Ishikawa (cell line): ENCODE measurements at regions not wholly inside any gene's neighbourhood (a gene's known extent, or its start where the extent isn't known, plus 50 kb on each side); places are given as distances from the start of the nearest gene placed in this dataset.

ENCODE experiments used
- CEBPB ChIP-seq: IDR thresholded peaks from 2 replicates; pipeline ENCODE4 v1.6.1; 2012
- CREB1 ChIP-seq: IDR thresholded peaks from 2 replicates; pipeline ENCODE4 v1.6.1; 2012; ENCODE audit warnings: low read depth
- EGR1 ChIP-seq: IDR thresholded peaks from 2 replicates; pipeline ENCODE4 v1.6.1; 2012
- EP300 ChIP-seq: IDR thresholded peaks from 2 replicates; pipeline ENCODE4 v1.6.1; 2012; ENCODE audit warnings: borderline replicate concordance
- FOXM1 ChIP-seq: IDR thresholded peaks from 2 replicates; pipeline ENCODE4 v1.6.1; 2012; ENCODE audit warnings: low read depth, borderline replicate concordance
- MAX ChIP-seq: IDR thresholded peaks from 2 replicates; pipeline ENCODE4 v1.6.1; 2012
- NFIC ChIP-seq: IDR thresholded peaks from 2 replicates; pipeline ENCODE4 v1.6.1; 2012
- RAD21 ChIP-seq: IDR thresholded peaks from 2 replicates; pipeline ENCODE4 v1.6.1; 2012; ENCODE audit warnings: low read depth
- REST ChIP-seq: IDR thresholded peaks from 2 replicates; pipeline ENCODE4 v1.6.1; 2012; ENCODE audit warnings: low read depth, mild to moderate bottlenecking
- TAF1 ChIP-seq: IDR thresholded peaks from 2 replicates; pipeline ENCODE4 v1.6.1; 2012; ENCODE audit warnings: low read depth, mild to moderate bottlenecking
- TCF12 ChIP-seq: IDR thresholded peaks from 2 replicates; pipeline ENCODE4 v1.6.1; 2012; ENCODE audit warnings: low read depth
- TEAD4 ChIP-seq: IDR thresholded peaks from 2 replicates; pipeline ENCODE4 v1.6.1; 2012
- YY1 ChIP-seq: IDR thresholded peaks from 2 replicates; pipeline ENCODE4 v1.6.1; 2012; ENCODE audit warnings: low read depth
- ZBTB7A ChIP-seq: IDR thresholded peaks from 2 replicates; pipeline ENCODE4 v1.6.1; 2012; ENCODE audit warnings: low read depth
- TF ChIP-seq, protein P1 (sequence below): IDR thresholded peaks from 2 replicates; pipeline ENCODE4 v1.6.1; 2012

- TF ChIP-seq EGR1 (no peak), TCF12 (no peak), FOXM1 (no peak), MAX (no peak), ZBTB7A (no peak), RAD21 (no peak), TEAD4 (no peak), EP300 (no peak), NFIC (no peak), REST (no peak), TAF1 (no peak)
- TF ChIP-seq, protein P1, sequence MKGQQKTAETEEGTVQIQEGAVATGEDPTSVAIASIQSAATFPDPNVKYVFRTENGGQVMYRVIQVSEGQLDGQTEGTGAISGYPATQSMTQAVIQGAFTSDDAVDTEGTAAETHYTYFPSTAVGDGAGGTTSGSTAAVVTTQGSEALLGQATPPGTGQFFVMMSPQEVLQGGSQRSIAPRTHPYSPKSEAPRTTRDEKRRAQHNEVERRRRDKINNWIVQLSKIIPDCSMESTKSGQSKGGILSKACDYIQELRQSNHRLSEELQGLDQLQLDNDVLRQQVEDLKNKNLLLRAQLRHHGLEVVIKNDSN: no peak
Observed at GRCh38 chr5:35477911-35478310, 139.8 kb upstream of the SPEF2 start.

GRCh38 chr5:35477321-35477720, 140.3 kb upstream of the SPEF2 start:
- TF ChIP-seq MAX: no peak
- no peak for TF ChIP-seq RAD21

DNA sequence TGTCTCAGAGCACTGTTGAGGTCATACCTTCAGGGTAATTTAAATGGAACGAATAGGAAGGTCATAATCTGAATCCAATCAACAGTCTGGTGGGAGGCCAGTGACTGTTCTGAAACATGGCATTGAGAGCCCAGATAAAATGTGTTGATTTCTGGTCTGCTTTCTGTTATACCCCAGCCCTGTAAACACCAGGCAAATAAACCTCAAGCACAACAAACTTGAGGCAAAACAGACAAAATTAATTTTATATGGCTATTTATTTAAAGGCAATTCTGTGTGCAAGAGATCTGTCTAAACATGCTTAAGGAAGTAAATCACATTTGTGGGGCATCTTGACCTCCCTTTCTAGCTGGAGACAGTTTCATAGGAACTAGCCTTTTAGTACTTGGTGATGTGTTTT, 140.9 kb upstream of the SPEF2 start:
- no peak for TF ChIP-seq MAX
- no peak for TF ChIP-seq EP300
- TF ChIP-seq CEBPB: no peak
- TF ChIP-seq ZBTB7A: no peak
- no peak for TF ChIP-seq YY1
- TF ChIP-seq, protein P1: no peak
- no peak for TF ChIP-seq EGR1
- TF ChIP-seq REST: no peak
- no peak for TF ChIP-seq TAF1
- no peak for TF ChIP-seq CREB1
- no peak for TF ChIP-seq TCF12
- TF ChIP-seq TEAD4: no peak
- TF ChIP-seq NFIC: no peak
- no peak for TF ChIP-seq FOXM1

DNA sequence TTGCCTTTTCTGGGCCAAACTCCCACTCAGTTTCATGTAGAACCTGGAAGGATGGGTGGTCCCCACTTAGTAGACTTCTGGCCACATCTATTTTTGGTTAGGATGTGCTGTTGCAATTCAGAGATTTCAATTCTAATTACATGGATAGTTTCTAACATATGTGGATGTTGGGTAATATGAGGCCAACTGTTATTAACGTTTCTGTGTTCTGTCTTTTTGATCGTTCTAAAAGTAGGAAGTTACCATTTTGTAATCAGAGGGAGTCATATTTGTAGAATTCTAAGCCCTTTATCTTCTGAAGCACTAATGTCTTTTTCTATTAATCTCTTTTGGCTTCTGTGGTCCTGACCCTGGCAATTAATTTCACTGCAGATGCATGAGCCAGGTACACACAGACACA, 141.6 kb upstream of the SPEF2 start:
- no peak for TF ChIP-seq YY1
- TF ChIP-seq NFIC: no peak
- no peak for TF ChIP-seq RAD21
- TF ChIP-seq, protein P1: no peak
- TF ChIP-seq TAF1: no peak
- TF ChIP-seq ZBTB7A: no peak
- TF ChIP-seq EP300: no peak
- TF ChIP-seq MAX: no peak
- TF ChIP-seq TCF12: no peak
- TF ChIP-seq CEBPB: no peak

- TF ChIP-seq EP300: no peak
- no peak for TF ChIP-seq EGR1
- TF ChIP-seq NFIC: no peak
- no peak for TF ChIP-seq TEAD4
- TF ChIP-seq MAX: no peak
- no peak for TF ChIP-seq TCF12
- no peak for TF ChIP-seq CREB1
- no peak for TF ChIP-seq FOXM1
- TF ChIP-seq CEBPB: no peak
- TF ChIP-seq YY1: no peak
- no peak for TF ChIP-seq RAD21
- no peak for TF ChIP-seq TAF1
- no peak for TF ChIP-seq REST
- TF ChIP-seq, protein P1: no peak
Observed at GRCh38 chr5:35473589-35473988, 144.1 kb upstream of the SPEF2 start.
